ENCODE measurements at regions not wholly inside any gene's neighbourhood (a gene's known extent, or its start where the extent isn't known, plus 50 kb on each side); places are given as distances from the start of the nearest gene placed in this dataset.
A peak's percentile ranks its signal among the peaks of the same experiment; 100 is the strongest.

GRCh38 chr1:56287721-56288120 is 291.6 kb downstream of the PLPP3 start:
- BruUV-seq (replicated peaks) = no TSS peak
- no peak overlapping the region for H2AFZ ChIP-seq
- DNase-seq = no peak
- no peak for TF ChIP-seq EZH2 (IDR thresholded peaks at IDR 0.05; ENCODE audit: low read depth)
- TF ChIP-seq CTCF (conservative IDR thresholded peaks at IDR 0.05) = no peak
- H3K9me3 ChIP-seq (ENCODE audit: insufficient read depth, low read depth) = no peaks in the 10 kb centered on the region
- H3K9me2 ChIP-seq (ENCODE audit: insufficient read depth) = no peaks in the 10 kb centered on the region
- ChIA-PET POLR2A (ENCODE audit: unreplicated experiment) (no interaction called here), CTCF (no interaction called here)
- peaks cover 37% of the 10 kb centered on the region for H3F3A ChIP-seq (ENCODE audit: insufficient read depth, low read depth)
- peak overlapping the region; percentile 70; the same call in 1 of the 2 replicates for H3K4me2 ChIP-seq
- peaks cover 48% of the 10 kb centered on the region for H3K4me1 ChIP-seq (replicated peaks; ENCODE audit: insufficient read depth)
- intact Hi-C loops (cut with micrococcal nuclease; ENCODE audit: unreplicated experiment) = loop anchor here (2.0 to 5.0 kb wide), 4 partner anchors 45 to 860 kb away; partner anchors contain the start of gene PLPP3
- H3K27ac ChIP-seq = peak overlapping the region; percentile 89
- no peaks in the 10 kb centered on the region for H3K27me3 ChIP-seq (ENCODE audit: insufficient read depth, low read depth)
- H4K20me1 ChIP-seq (ENCODE audit: insufficient read depth) = no peaks in the 10 kb centered on the region
- H3K4me3 ChIP-seq = no peak overlapping the region
- no peaks in the 10 kb centered on the region for H3K79me2 ChIP-seq (ENCODE audit: low read depth)
- no peaks in the 10 kb centered on the region for H3K36me3 ChIP-seq (ENCODE audit: low read depth)

- Histone ChIP-seq H3K9me2 (ENCODE audit: insufficient read depth) (no peaks in the 10 kb centered on the region), H3K4me1 (replicated peaks; ENCODE audit: insufficient read depth) (peaks cover 48% of the 10 kb centered on the region), H3K4me3 (no peak overlapping the region), H3K4me2 (peak overlapping the region; percentile 70), H2AFZ (no peak overlapping the region), H3K9me3 (ENCODE audit: insufficient read depth, low read depth) (no peaks in the 10 kb centered on the region), H3K27ac (peak overlapping the region; percentile 89), H4K20me1 (ENCODE audit: insufficient read depth) (no peaks in the 10 kb centered on the region), H3F3A (ENCODE audit: insufficient read depth, low read depth) (peaks cover 37% of the 10 kb centered on the region), H3K27me3 (ENCODE audit: insufficient read depth, low read depth) (no peaks in the 10 kb centered on the region), H3K79me2 (ENCODE audit: low read depth) (no peaks in the 10 kb centered on the region), H3K36me3 (ENCODE audit: low read depth) (no peaks in the 10 kb centered on the region)
- CTCF ChIA-PET = no interaction called here
- POLR2A ChIA-PET (ENCODE audit: unreplicated experiment) = no interaction called here
- no TSS peak for BruUV-seq (replicated peaks)
- peak in 1 of 2 experiments; percentile 72 for DNase-seq
- no peak for TF ChIP-seq EZH2 (IDR thresholded peaks at IDR 0.05; ENCODE audit: low read depth)
- TF ChIP-seq CTCF (conservative IDR thresholded peaks at IDR 0.05) = no peak
- intact Hi-C loops (cut with micrococcal nuclease; ENCODE audit: unreplicated experiment) = loop anchor here (2.0 to 5.0 kb wide), 4 partner anchors 45 to 860 kb away; partner anchors contain the start of gene PLPP3
Measured at GRCh38 chr1:56286956-56287355, 292.4 kb downstream of the PLPP3 start.

- ChIA-PET CTCF (no interaction called here), POLR2A (ENCODE audit: unreplicated experiment) (interaction anchor here (0.7 kb wide), 1 partner anchor 371 kb away, joined by 4 read pairs; no protein-coding TSS in a partner anchor)
- no peak overlapping the region for H2AFZ ChIP-seq
- H3F3A ChIP-seq (ENCODE audit: insufficient read depth, low read depth) = peaks cover 37% of the 10 kb centered on the region
- H3K79me2 ChIP-seq (ENCODE audit: low read depth) = no peaks in the 10 kb centered on the region
- TF ChIP-seq CTCF (conservative IDR thresholded peaks at IDR 0.05) = no peak
- TF ChIP-seq EZH2 (IDR thresholded peaks at IDR 0.05; ENCODE audit: low read depth) = no peak
- H3K4me3 ChIP-seq = no peak overlapping the region; the same call in 1 of the 2 replicates
- H4K20me1 ChIP-seq (ENCODE audit: insufficient read depth) = no peaks in the 10 kb centered on the region
- peaks cover 48% of the 10 kb centered on the region for H3K4me1 ChIP-seq (replicated peaks; ENCODE audit: insufficient read depth)
- peak overlapping the region; percentile 70 for H3K4me2 ChIP-seq
- H3K27me3 ChIP-seq (ENCODE audit: insufficient read depth, low read depth) = no peaks in the 10 kb centered on the region
- intact Hi-C loops (cut with micrococcal nuclease; ENCODE audit: unreplicated experiment) = loop anchor here (2.0 to 5.0 kb wide), 4 partner anchors 46 to 859 kb away; partner anchors contain the start of gene PLPP3
- no peaks in the 10 kb centered on the region for H3K36me3 ChIP-seq (ENCODE audit: low read depth)
- peak overlapping the region; percentile 89 for H3K27ac ChIP-seq
- H3K9me2 ChIP-seq (ENCODE audit: insufficient read depth) = no peaks in the 10 kb centered on the region
- no TSS peak for BruUV-seq (replicated peaks)
- no peaks in the 10 kb centered on the region for H3K9me3 ChIP-seq (ENCODE audit: insufficient read depth, low read depth)
- peak; percentile 47 to 93 for DNase-seq
Measured at GRCh38 chr1:56286506-56286905, 292.9 kb downstream of the PLPP3 start.
